H1 (cell line): ENCODE measurements at regions not wholly inside any gene's neighbourhood (a gene's known extent, or its start where the extent isn't known, plus 50 kb on each side); places are given as distances from the start of the nearest gene placed in this dataset.
A peak's percentile ranks its signal among the peaks of the same experiment; 100 is the strongest.

Experiments
- CTCF ChIA-PET: fragments of 300-600 bp; sonication (Branson Sonifier 250); formaldehyde crosslinking; loops from one replicate; lab custom pipeline; 2021; ENCODE audit not compliant: partially characterized antibody; lab: Charles Lee
- POLR2A ChIA-PET: fragments of 300-600 bp; sonication (Branson Sonifier 250); formaldehyde crosslinking; loops from one replicate; lab custom pipeline; 2021; ENCODE audit warnings: inconsistent platforms; ENCODE audit not compliant: partially characterized antibody; lab: Charles Lee
- DNase-seq, 2 experiments: peaks; one replicate each; pipeline versions ENCODE4 v3.0.0 to v3.0.0-alpha.2; 2010 to 2022; ENCODE audit warnings: low spot score in 2 of 2, low read depth in 1 of 2, mixed read lengths in 1 of 2
- FAIRE-seq: peaks from 2 replicates; lab custom pipeline; 2011; peaks lifted over from hg19 to GRCh38; lab: Jason Lieb, UNC
- H2AFZ ChIP-seq: 2 replicates; pipeline ENCODE4 v1.8.1; 2012; ENCODE audit warnings: low read length, inconsistent platforms
- H2AK5ac ChIP-seq: 2 replicates; pipeline ENCODE4 v1.6.1; 2013; ENCODE audit warnings: low read depth, low read length
- H2BK120ac ChIP-seq: replicated peaks from 2 replicates; pipeline ENCODE3; 2013; ENCODE audit warnings: low read depth, low read length, inconsistent platforms
- H2BK12ac ChIP-seq: 2 replicates; pipeline ENCODE4 v1.6.1; 2013; ENCODE audit warnings: low read depth, low read length
- H2BK15ac ChIP-seq: 2 replicates; pipeline ENCODE4 v1.6.1; 2013; ENCODE audit warnings: low read length
- H2BK20ac ChIP-seq: 2 replicates; pipeline ENCODE4 v1.6.1; 2013; ENCODE audit warnings: low read length
- H2BK5ac ChIP-seq: 2 replicates; pipeline ENCODE4 v1.6.1; 2013; ENCODE audit warnings: low read depth, low read length
- H3K14ac ChIP-seq: 2 replicates; pipeline ENCODE4 v1.6.1; 2013; ENCODE audit warnings: inconsistent platforms; ENCODE audit not compliant: insufficient read length
- H3K18ac ChIP-seq: 2 replicates; pipeline ENCODE4 v1.6.1; 2013; ENCODE audit warnings: low read length; ENCODE audit errors: extremely low read depth
- H3K23ac ChIP-seq: 2 replicates; pipeline ENCODE4 v1.6.1; 2013; ENCODE audit warnings: inconsistent platforms; ENCODE audit not compliant: insufficient read length
- H3K23me2 ChIP-seq: 2 replicates; pipeline ENCODE4 v1.6.1; 2013; ENCODE audit warnings: low read depth, low read length
- H3K27ac ChIP-seq: 2 replicates; pipeline ENCODE4 v1.6.1; 2011; ENCODE audit warnings: low read depth, low read length, inconsistent platforms
- H3K27me3 ChIP-seq, 4 experiments: replicated peaks in 1 of 4; 1 replicate in 1 of 4; 2 replicates in 3 of 4; pipeline versions ENCODE4 v1.6.1 to v1.8.1; 2011 to 2013; ENCODE audit warnings: low read length in 3 of 4, mild to moderate bottlenecking in 3 of 4, inconsistent platforms in 2 of 4, mixed read lengths in 2 of 4, moderate library complexity in 1 of 4; ENCODE audit not compliant: control insufficient read depth in 3 of 4, insufficient read depth in 3 of 4; ENCODE audit errors: extremely low read depth in 1 of 4
- H3K36me3 ChIP-seq, 4 experiments: 2 replicates each; pipeline versions ENCODE4 v1.6.1 to v1.8.1; 2011 to 2013; ENCODE audit warnings: mild to moderate bottlenecking in 4 of 4, low read length in 3 of 4, moderate library complexity in 2 of 4, control low read depth in 1 of 4, inconsistent platforms in 1 of 4; ENCODE audit not compliant: insufficient read depth in 4 of 4, control insufficient read depth in 2 of 4
- H3K4ac ChIP-seq: replicated peaks from 2 replicates; pipeline ENCODE3; 2013; ENCODE audit warnings: low read length, low read depth, mixed read lengths, inconsistent platforms; ENCODE audit not compliant: insufficient read length
- H3K4me1 ChIP-seq, 4 experiments: replicated peaks in 1 of 4; 1 replicate in 1 of 4; 2 replicates in 3 of 4; pipeline versions ENCODE4 v1.6.1 to v1.8.1; 2011 to 2013; ENCODE audit warnings: low read length in 3 of 4, inconsistent platforms in 2 of 4, mixed read lengths in 1 of 4; ENCODE audit not compliant: insufficient read depth in 4 of 4, control insufficient read depth in 3 of 4
- H3K4me2 ChIP-seq, 2 experiments: 2 replicates each; pipeline versions ENCODE4 v1.6.1 to v1.8.1; 2011 to 2013; ENCODE audit warnings: low read depth in 2 of 2, low read length in 2 of 2, control low read depth in 1 of 2, inconsistent platforms in 1 of 2, mild to moderate bottlenecking in 1 of 2; ENCODE audit not compliant: insufficient read depth in 1 of 2
- H3K4me3 ChIP-seq, 4 experiments: fragments of 200-600, 300-600 bp in 1 of 4; sonication (generic), shearing (Covaris generic), sonication (Bioruptor Twin) in 1 of 4; 2 replicates each; pipeline versions ENCODE4 v1.5.1 to v1.8.1; 2011 to 2016; ENCODE audit warnings: low read length in 4 of 4, low read depth in 3 of 4, control low read depth in 2 of 4, inconsistent platforms in 2 of 4, mild to moderate bottlenecking in 2 of 4, mixed read lengths in 1 of 4, moderate library complexity in 1 of 4; ENCODE audit not compliant: insufficient read depth in 2 of 4; ENCODE audit errors: extremely low read depth in 1 of 4
- H3K56ac ChIP-seq: replicated peaks from 2 replicates; pipeline ENCODE3; 2013; ENCODE audit warnings: low read depth, mild to moderate bottlenecking, mixed read lengths, low read length, inconsistent platforms; ENCODE audit not compliant: insufficient read length
- H3K79me1 ChIP-seq: 2 replicates; pipeline ENCODE4 v1.6.1; 2013; ENCODE audit warnings: low read depth, low read length, control low read depth
- H3K79me2 ChIP-seq, 2 experiments: 2 replicates each; pipeline versions ENCODE4 v1.6.1 to v1.8.1; 2012 to 2013; ENCODE audit warnings: low read length in 2 of 2, mild to moderate bottlenecking in 2 of 2, inconsistent platforms in 1 of 2; ENCODE audit not compliant: insufficient read depth in 2 of 2, control insufficient read depth in 1 of 2
- H3K9ac ChIP-seq, 4 experiments: replicated peaks in 1 of 4; 1 replicate in 1 of 4; 2 replicates in 3 of 4; pipeline versions ENCODE4 v1.6.1 to v1.8.1; 2011 to 2013; ENCODE audit warnings: low read depth in 3 of 4, low read length in 3 of 4, control low read depth in 2 of 4, mild to moderate bottlenecking in 2 of 4, moderate library complexity in 2 of 4, inconsistent platforms in 1 of 4; ENCODE audit errors: extremely low read depth in 1 of 4
- H3K9me3 ChIP-seq, 2 experiments: 2 replicates each; pipeline versions ENCODE4 v1.6.1 to v1.8.1; 2012 to 2013; ENCODE audit warnings: mild to moderate bottlenecking in 2 of 2, moderate library complexity in 2 of 2, control low read depth in 1 of 2, inconsistent platforms in 1 of 2, low read depth in 1 of 2, low read length in 1 of 2, mixed read lengths in 1 of 2; ENCODE audit not compliant: insufficient read depth in 2 of 2
- H4K20me1 ChIP-seq, 2 experiments: replicated peaks in 1 of 2; 2 replicates each; pipeline versions ENCODE3 to v1.8.1; 2011 to 2013; ENCODE audit warnings: inconsistent platforms in 2 of 2, low read length in 2 of 2, mild to moderate bottlenecking in 1 of 2; ENCODE audit not compliant: insufficient read depth in 2 of 2, control insufficient read depth in 1 of 2
- H4K5ac ChIP-seq: 2 replicates; pipeline ENCODE4 v1.6.1; 2013; ENCODE audit warnings: low read length, low read depth, mixed read lengths, inconsistent platforms; ENCODE audit not compliant: insufficient read length
- H4K8ac ChIP-seq: 2 replicates; pipeline ENCODE4 v1.8.0; 2013; ENCODE audit warnings: mild to moderate bottlenecking, moderate library complexity, low read length, inconsistent platforms; ENCODE audit not compliant: insufficient read depth; ENCODE audit errors: extremely low read depth
- H4K91ac ChIP-seq: replicated peaks from 2 replicates; pipeline ENCODE3; 2013; ENCODE audit warnings: low read length, mixed read lengths, inconsistent platforms; ENCODE audit not compliant: insufficient read length
- RAD21 ChIP-seq, 2 experiments: IDR thresholded peaks in 1 of 2; conservative IDR thresholded peaks in 1 of 2; 2 replicates each; pipeline ENCODE4 v1.6.1; 2011; ENCODE audit warnings: low read depth in 2 of 2, low read length in 2 of 2, improper control_type of control experiment in 1 of 2, inconsistent platforms in 1 of 2, mild to moderate bottlenecking in 1 of 2, moderate library complexity in 1 of 2
- SAP30 ChIP-seq: fragments of 300-600 bp; sonication (generic); IDR thresholded peaks from 2 replicates; pipeline ENCODE4 v1.7.1; 2012; ENCODE audit warnings: low read length, moderate library complexity, mild to moderate bottlenecking, inconsistent platforms; ENCODE audit not compliant: insufficient read depth, insufficient replicate concordance
- WGBS, 2 experiments: shearing (Covaris generic) in 1 of 2; methylation state at CpG; one replicate each; pipeline versions ENCODE4 v1.1.6 to v1.1.7; 2013 to 2015; ENCODE audit warnings: low lambda C conversion rate in 2 of 2, mixed read lengths in 2 of 2, inconsistent platforms in 1 of 2, low coverage in 1 of 2, missing lambda C conversion rate in 1 of 2; ENCODE audit not compliant: insufficient replicate concordance in 2 of 2, insufficient coverage in 1 of 2, insufficient read length in 1 of 2; ENCODE audit errors: extremely low coverage in 1 of 2, missing lambda C conversion rate in 1 of 2; 5-methylcytosine and 5-hydroxymethylcytosine counted together
- TF ChIP-seq, protein P1 (sequence below), 3 experiments: IDR thresholded peaks; 1 replicate in 2 of 3; 2 replicates in 1 of 3; pipeline versions ENCODE4 v1.5.1 to v1.6.1; 2011; ENCODE audit warnings: low read length in 3 of 3, mild to moderate bottlenecking in 3 of 3, inconsistent platforms in 2 of 3, low read depth in 1 of 3, moderate library complexity in 1 of 3; ENCODE audit not compliant: insufficient read depth in 1 of 3; ENCODE audit errors: control extremely low read depth in 1 of 3

DNA sequence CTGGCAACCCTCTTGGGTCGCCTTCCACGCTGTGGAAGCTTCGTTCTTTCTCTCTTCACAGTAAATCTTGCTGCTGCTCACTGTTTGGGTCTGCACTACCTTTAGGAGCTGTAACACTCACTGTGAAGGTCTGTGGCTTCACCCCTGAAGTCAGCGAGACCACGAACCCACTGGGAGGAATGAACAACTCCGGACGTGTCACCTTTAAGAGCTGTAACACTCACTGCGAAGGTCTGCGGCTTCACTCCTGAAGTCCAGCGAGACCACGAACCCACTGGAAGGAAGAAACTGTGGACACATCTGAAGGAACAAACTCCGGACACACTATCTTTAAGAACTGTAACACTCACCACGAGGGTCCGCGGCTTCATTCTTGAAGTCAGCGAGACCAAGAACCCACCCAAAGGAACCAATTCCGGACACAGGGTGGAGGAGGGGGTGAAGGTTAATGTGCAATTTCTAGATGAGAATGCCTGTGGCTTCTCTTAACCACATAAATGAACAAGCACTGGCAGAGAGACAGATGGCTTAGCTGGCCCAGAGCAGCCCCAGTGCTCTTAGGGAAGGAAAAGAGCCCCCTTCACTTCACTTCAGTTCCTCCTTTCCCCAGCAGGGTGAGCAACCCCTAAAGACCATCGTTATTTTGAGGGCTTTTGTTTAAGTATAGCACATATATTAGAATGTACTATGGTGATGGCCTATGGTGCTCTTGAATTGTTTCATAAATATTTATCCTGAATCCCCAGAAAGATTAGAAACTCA, 73.0 kb downstream of the LUZP4 start:
- WGBS, 2 experiments: 87% methylated on average over 7 of the region's 18 CpGs; no CpG with 5 or more reads in 1 of the 2 experiments
- FAIRE-seq (peak; percentile 72), DNase-seq (no peak)
- Histone ChIP-seq H4K8ac (no peak overlapping the region), H2AFZ (no peak overlapping the region), H3K4ac (no peak overlapping the region), H3K18ac (no peak overlapping the region), H3K4me2 (no peak overlapping the region), H3K56ac (no peak overlapping the region), H3K79me2 (no peaks in the 10 kb centered on the region), H3K4me1 (no peaks in the 10 kb centered on the region), H3K9me3 (no peaks in the 10 kb centered on the region), H3K4me3 (no peak overlapping the region), H3K9ac (no peak overlapping the region), H3K27me3 (no peaks in the 10 kb centered on the region; a peak in 1 of 7 replicates), H2BK120ac (no peak overlapping the region), H2BK5ac (no peak overlapping the region), H4K5ac (no peak overlapping the region), H2BK15ac (no peak overlapping the region), H4K91ac (no peak overlapping the region), H3K14ac (no peak overlapping the region), H3K23ac (no peak overlapping the region), H2BK12ac (no peak overlapping the region), H3K36me3 (no peaks in the 10 kb centered on the region), H3K79me1 (no peaks in the 10 kb centered on the region), H3K27ac (no peak overlapping the region), H2BK20ac (no peak overlapping the region), H4K20me1 (no peaks in the 10 kb centered on the region), H3K23me2 (no peaks in the 10 kb centered on the region), H2AK5ac (no peak overlapping the region)
- TF ChIP-seq, protein P1, sequence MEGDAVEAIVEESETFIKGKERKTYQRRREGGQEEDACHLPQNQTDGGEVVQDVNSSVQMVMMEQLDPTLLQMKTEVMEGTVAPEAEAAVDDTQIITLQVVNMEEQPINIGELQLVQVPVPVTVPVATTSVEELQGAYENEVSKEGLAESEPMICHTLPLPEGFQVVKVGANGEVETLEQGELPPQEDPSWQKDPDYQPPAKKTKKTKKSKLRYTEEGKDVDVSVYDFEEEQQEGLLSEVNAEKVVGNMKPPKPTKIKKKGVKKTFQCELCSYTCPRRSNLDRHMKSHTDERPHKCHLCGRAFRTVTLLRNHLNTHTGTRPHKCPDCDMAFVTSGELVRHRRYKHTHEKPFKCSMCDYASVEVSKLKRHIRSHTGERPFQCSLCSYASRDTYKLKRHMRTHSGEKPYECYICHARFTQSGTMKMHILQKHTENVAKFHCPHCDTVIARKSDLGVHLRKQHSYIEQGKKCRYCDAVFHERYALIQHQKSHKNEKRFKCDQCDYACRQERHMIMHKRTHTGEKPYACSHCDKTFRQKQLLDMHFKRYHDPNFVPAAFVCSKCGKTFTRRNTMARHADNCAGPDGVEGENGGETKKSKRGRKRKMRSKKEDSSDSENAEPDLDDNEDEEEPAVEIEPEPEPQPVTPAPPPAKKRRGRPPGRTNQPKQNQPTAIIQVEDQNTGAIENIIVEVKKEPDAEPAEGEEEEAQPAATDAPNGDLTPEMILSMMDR (IDR thresholded peaks at IDR 0.05; ENCODE audit: control extremely low read depth in 1 of 3, insufficient read depth in 1 of 3, low read depth in 1 of 3, low read length in 3 of 3): peak; percentile 14 to 28 (median 20); a peak in 3 of 4 replicates
- no peak for TF ChIP-seq SAP30
- TF ChIP-seq RAD21 (IDR thresholded peaks at IDR 0.05 in 1 of 2, conservative IDR thresholded peaks at IDR 0.05 in 1 of 2; ENCODE audit: low read depth in 2 of 2, low read length in 2 of 2): peak in 1 of 2 experiments; percentile 42; a peak in 2 of 4 replicates
- CTCF ChIA-PET: interaction anchor here (1.0 to 2.6 kb wide), 12 partner anchors 8 to 280 kb away, joined by 3 to 11 read pairs (median 4); no protein-coding TSS in a partner anchor
- POLR2A ChIA-PET: no interaction called here
